ENCODE measurements at regions not wholly inside any gene's neighbourhood (a gene's known extent, or its start where the extent isn't known, plus 50 kb on each side); places are given as distances from the start of the nearest gene placed in this dataset.

DNA sequence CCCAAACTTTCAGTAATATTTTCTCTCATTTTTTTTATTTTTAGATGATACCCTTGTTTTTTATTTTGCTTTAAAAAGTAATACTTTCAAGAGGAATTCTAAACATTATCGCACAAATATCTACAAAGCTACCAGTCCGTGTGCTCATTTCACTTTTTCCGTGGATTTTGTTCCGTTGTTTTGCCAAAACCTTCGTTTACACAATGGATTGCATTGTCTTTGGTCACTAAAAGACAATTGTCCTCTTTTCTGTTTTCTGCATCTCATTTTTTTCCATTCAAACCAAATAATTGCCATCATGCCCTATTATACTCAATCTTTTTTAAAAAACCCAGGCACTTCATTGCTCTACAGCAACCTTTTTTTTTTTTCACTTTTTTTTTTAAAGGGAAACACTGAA lies 214.9 kb downstream of the CXXC4 start:
- TF ChIP-seq, protein P1, sequence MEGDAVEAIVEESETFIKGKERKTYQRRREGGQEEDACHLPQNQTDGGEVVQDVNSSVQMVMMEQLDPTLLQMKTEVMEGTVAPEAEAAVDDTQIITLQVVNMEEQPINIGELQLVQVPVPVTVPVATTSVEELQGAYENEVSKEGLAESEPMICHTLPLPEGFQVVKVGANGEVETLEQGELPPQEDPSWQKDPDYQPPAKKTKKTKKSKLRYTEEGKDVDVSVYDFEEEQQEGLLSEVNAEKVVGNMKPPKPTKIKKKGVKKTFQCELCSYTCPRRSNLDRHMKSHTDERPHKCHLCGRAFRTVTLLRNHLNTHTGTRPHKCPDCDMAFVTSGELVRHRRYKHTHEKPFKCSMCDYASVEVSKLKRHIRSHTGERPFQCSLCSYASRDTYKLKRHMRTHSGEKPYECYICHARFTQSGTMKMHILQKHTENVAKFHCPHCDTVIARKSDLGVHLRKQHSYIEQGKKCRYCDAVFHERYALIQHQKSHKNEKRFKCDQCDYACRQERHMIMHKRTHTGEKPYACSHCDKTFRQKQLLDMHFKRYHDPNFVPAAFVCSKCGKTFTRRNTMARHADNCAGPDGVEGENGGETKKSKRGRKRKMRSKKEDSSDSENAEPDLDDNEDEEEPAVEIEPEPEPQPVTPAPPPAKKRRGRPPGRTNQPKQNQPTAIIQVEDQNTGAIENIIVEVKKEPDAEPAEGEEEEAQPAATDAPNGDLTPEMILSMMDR (IDR thresholded peaks at IDR 0.05), result no peak
- no peak for TF ChIP-seq POLR2A (IDR thresholded peaks at IDR 0.05)
- TF ChIP-seq EP300 (IDR thresholded peaks at IDR 0.05), result no peak
